Panc1 (cell line): ENCODE measurements at regions not wholly inside any gene's neighbourhood (a gene's known extent, or its start where the extent isn't known, plus 50 kb on each side); places are given as distances from the start of the nearest gene placed in this dataset.

Experiments
- ATAC-seq: fragments of 200-7000 bp; cut with Tn5 transposase; 2 replicates; pipeline ENCODE4 v1.9.1; 2020; ENCODE audit warnings: mild to moderate bottlenecking, moderate library complexity
- BruUV-seq: library from RNA; stranded (reverse); fragments of 400-500 nt; replicated peaks from 2 replicates; lab custom pipeline; 2021; lab: Mats Ljungman, UMichigan
- CTCF ChIA-PET: fragments of 300-600 bp; sonication (Branson Sonifier 250); formaldehyde crosslinking; loops from one replicate; lab custom pipeline; 2022; ENCODE audit warnings: antibody characterized with exemption; lab: Charles Lee
- POLR2A ChIA-PET: fragments of 300-600 bp; sonication (Branson Sonifier 250); formaldehyde crosslinking; loops from one replicate; lab custom pipeline; 2022; ENCODE audit warnings: antibody characterized with exemption; lab: Charles Lee
- DNase-seq: peaks from one replicate; pipeline ENCODE4 v3.0.0-alpha.2; 2010; ENCODE audit warnings: low read depth, low spot score
- H3K27ac ChIP-seq: 2 replicates; pipeline ENCODE4 v1.5.1; 2011; ENCODE audit warnings: mild to moderate bottlenecking, low read length, inconsistent platforms
- H3K27me3 ChIP-seq: fragments of 200-500 bp; sonication (Bioruptor generic); 2 replicates; pipeline ENCODE4 v1.6.0; 2014; ENCODE audit warnings: low read length, inconsistent platforms; ENCODE audit not compliant: control insufficient read depth, insufficient read depth
- H3K36me3 ChIP-seq: fragments of 200-500 bp; sonication (Bioruptor generic); 2 replicates; pipeline ENCODE4 v1.5.1; 2014; ENCODE audit warnings: inconsistent platforms, mild to moderate bottlenecking, low read length, moderate library complexity; ENCODE audit not compliant: control insufficient read depth, insufficient read depth
- H3K4me1 ChIP-seq: 2 replicates; pipeline ENCODE4 v1.5.1; 2011; ENCODE audit warnings: inconsistent platforms, mild to moderate bottlenecking, low read length, moderate library complexity; ENCODE audit not compliant: control insufficient read depth, insufficient read depth
- H3K4me3 ChIP-seq, 2 experiments: 2 replicates each; pipeline ENCODE4 v1.5.1; 2011 to 2012; ENCODE audit warnings: low read depth in 2 of 2, low read length in 2 of 2, mild to moderate bottlenecking in 2 of 2, inconsistent platforms in 1 of 2, moderate library complexity in 1 of 2
- H3K9me3 ChIP-seq: fragments of 200-500 bp; sonication (Bioruptor generic); 2 replicates; pipeline ENCODE4 v1.5.1; 2014; ENCODE audit warnings: low read depth, mild to moderate bottlenecking, inconsistent platforms, low read length, moderate library complexity; ENCODE audit not compliant: control insufficient read depth, insufficient read depth
- CTCF ChIP-seq: fragments of 450-650 bp; IDR thresholded peaks from 2 replicates; pipeline ENCODE4 v1.5.1; 2017; ENCODE audit warnings: mild to moderate bottlenecking
- POLR2AphosphoS5 ChIP-seq: IDR thresholded peaks from 2 replicates; pipeline ENCODE4 v1.6.1; 2012; ENCODE audit warnings: mild to moderate bottlenecking, low read depth, low read length, moderate library complexity
- REST ChIP-seq, 2 experiments: IDR thresholded peaks; 2 replicates each; pipeline ENCODE4 v1.6.1; 2011 to 2012; ENCODE audit warnings: low read depth in 2 of 2, control low read depth in 1 of 2, low read length in 1 of 2, mild to moderate bottlenecking in 1 of 2, moderate library complexity in 1 of 2; ENCODE audit not compliant: insufficient read depth in 1 of 2
- SIN3A ChIP-seq: IDR thresholded peaks from 2 replicates; pipeline ENCODE4 v1.6.1; 2012; ENCODE audit warnings: low read depth, mild to moderate bottlenecking, low read length, moderate library complexity, borderline replicate concordance; ENCODE audit not compliant: insufficient read depth
- TCF7L2 ChIP-seq: IDR thresholded peaks from 2 replicates; pipeline ENCODE4 v1.6.1; 2011; ENCODE audit warnings: mild to moderate bottlenecking, low read depth, low read length, inconsistent platforms
- in situ Hi-C: cut with HindIII; loops from 2 replicates; pipeline ENCODE4 v1.10.0; 2016; ENCODE audit warnings: low sequenced_read_pairs, low pct_unique_long_range_greater_than_20kb
- intact Hi-C: fragments of 100-400 bp; cut with micrococcal nuclease; formaldehyde crosslinking; loops from one replicate; pipeline ENCODE4 v1.10.0; 2022; ENCODE audit not compliant: unreplicated experiment

GRCh38 chr3:99466331-99466730, 172.1 kb upstream of the COL8A1 start:
- Histone ChIP-seq H3K4me1 (no peaks in the 10 kb centered on the region), H3K4me3 (no peak overlapping the region), H3K27ac (no peak overlapping the region), H3K27me3 (no peaks in the 10 kb centered on the region), H3K9me3 (no peaks in the 10 kb centered on the region), H3K36me3 (no peaks in the 10 kb centered on the region)
- CTCF ChIA-PET, result no interaction called here
- BruUV-seq, result no TSS peak
- POLR2A ChIA-PET, result no interaction called here
- intact Hi-C loops (loop anchor here (10.0 kb wide), 1 partner anchor 442 kb away; no protein-coding TSS in a partner anchor), in situ Hi-C loops (no loop called here)
- no peak for TF ChIP-seq TCF7L2
- no peak for TF ChIP-seq REST (IDR thresholded peaks at IDR 0.05; ENCODE audit: insufficient read depth in 1 of 2, low read depth in 2 of 2, low read length in 1 of 2)
- no peak for TF ChIP-seq POLR2AphosphoS5
- TF ChIP-seq CTCF, result no peak
- no peak for TF ChIP-seq SIN3A
- DNase-seq (no peak), ATAC-seq (no peak)

GRCh38 chr3:99458013-99458412, 180.4 kb upstream of the COL8A1 start:
- CTCF ChIA-PET, result no interaction called here
- TF ChIP-seq POLR2AphosphoS5, result no peak
- no peak for TF ChIP-seq REST (IDR thresholded peaks at IDR 0.05; ENCODE audit: insufficient read depth in 1 of 2, low read depth in 2 of 2, low read length in 1 of 2)
- no peak for TF ChIP-seq CTCF
- TF ChIP-seq SIN3A, result no peak
- no peak overlapping the region for H3K27ac ChIP-seq
- BruUV-seq, result no TSS peak
- no peaks in the 10 kb centered on the region for H3K4me1 ChIP-seq
- no peaks in the 10 kb centered on the region for H3K36me3 ChIP-seq
- ATAC-seq (no peak), DNase-seq (no peak)
- intact Hi-C loops, result no loop called here
- POLR2A ChIA-PET, result no interaction called here
- in situ Hi-C loops, result no loop called here
- no peaks in the 10 kb centered on the region for H3K27me3 ChIP-seq
- H3K4me3 ChIP-seq, result no peak overlapping the region
- no peaks in the 10 kb centered on the region for H3K9me3 ChIP-seq
